SU-DHL-6 (cell line): ENCODE measurements at regions not wholly inside any gene's neighbourhood (a gene's known extent, or its start where the extent isn't known, plus 50 kb on each side); places are given as distances from the start of the nearest gene placed in this dataset.

Experiments
- H2AFZ ChIP-seq: fragments of 200-600 bp; sonication (generic); 2 replicates; pipeline ENCODE4 v1.6.1; 2014; ENCODE audit warnings: low read depth, mild to moderate bottlenecking, moderate library complexity, mixed read lengths, antibody characterized with exemption, low read length; ENCODE audit not compliant: severe bottlenecking
- H3F3A ChIP-seq: fragments of 200-600 bp; shearing (Covaris generic); 2 replicates; pipeline ENCODE4 v1.6.0; 2016; ENCODE audit warnings: antibody characterized with exemption, mild to moderate bottlenecking; ENCODE audit not compliant: insufficient read depth
- H3K27ac ChIP-seq: fragments of 200-600 bp; sonication (generic); 2 replicates; pipeline ENCODE4 v1.5.1; 2016; ENCODE audit warnings: low read depth, mild to moderate bottlenecking, low read length, moderate library complexity, mixed read lengths
- H3K27me3 ChIP-seq: fragments of 200-600 bp; sonication (generic), shearing (Covaris generic); 2 replicates; pipeline ENCODE4 v1.6.0; 2014; ENCODE audit warnings: mild to moderate bottlenecking, low read length
- H3K36me3 ChIP-seq: fragments of 200-600 bp; sonication (generic); 2 replicates; pipeline ENCODE4 v1.6.1; 2014; ENCODE audit warnings: mild to moderate bottlenecking, low read length, mixed read lengths
- H3K4me2 ChIP-seq: fragments of 300-600, 200-600 bp; shearing (Covaris generic), sonication (generic); 2 replicates; pipeline ENCODE4 v1.6.0; 2014; ENCODE audit warnings: low read length, low read depth, mild to moderate bottlenecking; ENCODE audit not compliant: poor library complexity, severe bottlenecking
- H3K4me3 ChIP-seq: fragments of 200-600 bp; sonication (generic); 2 replicates; pipeline ENCODE4 v1.5.1; 2014; ENCODE audit warnings: antibody characterized with exemption, low read length, mild to moderate bottlenecking, mixed read lengths; ENCODE audit not compliant: insufficient read depth, poor library complexity, severe bottlenecking
- H3K79me2 ChIP-seq: fragments of 200-600 bp; sonication (generic); 2 replicates; pipeline ENCODE4 v1.6.1; 2014; ENCODE audit warnings: mild to moderate bottlenecking, low read length, moderate library complexity; ENCODE audit not compliant: insufficient read depth
- H3K9ac ChIP-seq: fragments of 200-600 bp; sonication (generic); 2 replicates; pipeline ENCODE4 v1.7.0; 2014; ENCODE audit warnings: mild to moderate bottlenecking, low read length
- H3K9me2 ChIP-seq: fragments of 200-600 bp; sonication (generic); replicated peaks from 2 replicates; pipeline ENCODE4 v1.6.1; 2014; ENCODE audit warnings: low read length; ENCODE audit not compliant: insufficient read depth
- H3K9me3 ChIP-seq: fragments of 200-600 bp; sonication (generic); 2 replicates; pipeline ENCODE4 v1.6.1; 2014; ENCODE audit warnings: low read length, mixed read lengths; ENCODE audit not compliant: insufficient read depth
- H4K20me1 ChIP-seq: fragments of 200-600 bp; sonication (generic); 2 replicates; pipeline ENCODE4 v1.6.1; 2014; ENCODE audit warnings: low read depth, mild to moderate bottlenecking, antibody characterized with exemption, low read length, moderate library complexity, mixed read lengths
- CTCF ChIP-seq: fragments of 200-600 bp; sonication (generic); IDR thresholded peaks from one replicate; pipeline ENCODE4 v1.5.1; 2017; ENCODE audit warnings: antibody characterized with exemption, mild to moderate bottlenecking, low read length, moderate library complexity; ENCODE audit not compliant: insufficient read depth, poor library complexity, severe bottlenecking
- EZH2phosphoT487 ChIP-seq: fragments of 200-600 bp; sonication (generic), shearing (Covaris generic); conservative IDR thresholded peaks from 2 replicates; pipeline ENCODE4 v1.6.1; 2018; ENCODE audit warnings: mild to moderate bottlenecking, antibody characterized with exemption, low read length, moderate library complexity, mixed read lengths

DNA sequence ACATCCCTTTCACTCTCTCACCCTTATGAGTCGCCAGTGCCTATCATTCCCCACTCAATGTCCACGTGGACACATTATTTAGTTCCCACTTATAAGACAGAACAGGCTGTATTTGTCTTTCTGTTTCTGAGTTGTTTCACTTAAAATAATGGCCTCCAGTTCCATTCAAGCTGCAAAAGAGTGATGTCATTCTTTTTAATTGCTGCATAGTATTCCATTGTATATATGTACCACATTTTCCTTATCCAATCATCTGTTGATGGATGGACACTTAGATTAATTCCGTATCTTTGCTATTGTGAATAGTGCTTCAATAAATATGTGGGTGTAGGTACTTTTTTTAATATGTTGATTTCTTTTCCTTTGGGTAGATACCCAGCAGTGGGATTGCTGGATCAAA lies 79.1 kb downstream of the ZNF365 start:
- Histone ChIP-seq H3K79me2 (no peaks in the 10 kb centered on the region), H3K9ac (no peak overlapping the region), H2AFZ (no peak overlapping the region), H4K20me1 (no peaks in the 10 kb centered on the region), H3F3A (no peaks in the 10 kb centered on the region), H3K9me2 (no peaks in the 10 kb centered on the region), H3K4me2 (no peak overlapping the region), H3K4me3 (no peak overlapping the region), H3K27ac (no peak overlapping the region), H3K27me3 (no peaks in the 10 kb centered on the region), H3K9me3 (no peaks in the 10 kb centered on the region), H3K36me3 (no peaks in the 10 kb centered on the region)
- TF ChIP-seq CTCF = no peak
- no peak for TF ChIP-seq EZH2phosphoT487

DNA sequence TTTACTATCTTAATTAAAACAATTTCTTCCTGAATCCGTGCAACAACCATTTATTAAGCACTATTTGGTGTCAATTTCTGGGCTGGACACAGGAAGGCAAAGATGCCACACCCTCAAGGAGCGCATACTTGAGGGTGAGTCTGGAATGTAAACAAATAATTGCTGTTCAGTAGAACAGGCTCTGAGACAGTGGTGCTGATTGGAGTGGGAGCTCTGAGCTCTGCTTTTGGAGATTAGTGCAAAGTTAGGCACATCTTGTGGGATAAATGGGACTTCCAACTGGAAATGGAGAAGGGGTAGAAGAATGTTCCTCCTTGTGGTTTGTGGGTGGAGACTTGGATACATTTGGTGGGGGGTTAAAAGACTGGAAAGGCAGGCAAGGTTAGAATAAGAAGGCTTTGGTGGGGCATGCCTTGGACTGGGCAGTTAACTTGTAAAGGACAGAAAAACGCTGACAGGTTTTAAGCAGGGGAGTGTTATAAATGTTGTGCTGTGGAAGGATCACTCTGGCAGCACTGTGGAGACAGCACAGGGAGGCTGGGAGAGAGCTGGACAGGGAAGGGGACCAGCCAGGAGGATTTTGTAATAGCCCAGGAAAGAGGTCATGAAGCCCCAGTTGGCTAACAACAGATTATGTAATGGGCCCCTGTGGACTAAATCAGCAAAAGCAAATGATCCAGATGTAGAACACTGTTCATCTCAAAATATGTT lies 80.7 kb downstream of the ZNF365 start:
- H3K79me2 ChIP-seq = no peaks in the 10 kb centered on the region
- no peak for TF ChIP-seq EZH2phosphoT487
- TF ChIP-seq CTCF = no peak
- no peaks in the 10 kb centered on the region for H4K20me1 ChIP-seq
- no peaks in the 10 kb centered on the region for H3K9me3 ChIP-seq
- no peak overlapping the region for H3K4me2 ChIP-seq
- no peak overlapping the region for H3K27ac ChIP-seq
- H3K9me2 ChIP-seq = no peaks in the 10 kb centered on the region
- no peak overlapping the region for H3K9ac ChIP-seq
- no peaks in the 10 kb centered on the region for H3K36me3 ChIP-seq
- no peak overlapping the region for H3K4me3 ChIP-seq
- no peaks in the 10 kb centered on the region for H3K27me3 ChIP-seq
- no peak overlapping the region for H2AFZ ChIP-seq
- H3F3A ChIP-seq = no peaks in the 10 kb centered on the region

DNA sequence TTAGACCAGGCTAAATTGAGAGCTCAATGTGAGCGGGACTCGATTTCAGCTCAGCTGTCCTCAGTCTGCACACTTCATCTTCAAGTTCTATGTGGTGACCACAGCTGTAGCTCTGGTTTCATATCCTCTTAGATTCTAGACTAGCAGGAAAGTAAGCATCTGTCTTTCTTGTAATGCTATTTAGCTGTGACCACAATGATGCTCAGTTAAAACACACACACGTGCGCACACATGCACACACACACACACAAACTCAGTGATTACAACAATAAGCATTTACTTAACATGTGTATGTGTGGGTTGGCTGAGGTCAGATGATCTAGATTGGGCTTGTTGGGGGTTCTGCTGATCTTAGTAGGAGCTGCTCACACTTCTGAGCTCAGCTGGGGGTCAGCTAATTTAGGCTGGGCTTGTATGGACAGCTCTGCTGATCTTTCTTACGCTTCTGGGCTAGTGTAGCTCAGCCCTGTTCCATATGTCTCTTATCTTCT lies 82.5 kb downstream of the ZNF365 start:
- Histone ChIP-seq H3K36me3 (no peaks in the 10 kb centered on the region), H3F3A (no peaks in the 10 kb centered on the region), H3K79me2 (no peaks in the 10 kb centered on the region), H3K9ac (no peak overlapping the region), H4K20me1 (no peaks in the 10 kb centered on the region), H3K27ac (no peak overlapping the region; the same call in 1 of the 2 replicates), H3K9me3 (no peaks in the 10 kb centered on the region), H3K9me2 (no peaks in the 10 kb centered on the region), H3K4me3 (no peak overlapping the region), H3K27me3 (no peaks in the 10 kb centered on the region), H3K4me2 (no peak overlapping the region), H2AFZ (no peak overlapping the region)
- TF ChIP-seq EZH2phosphoT487 (no peak), CTCF (no peak)
